ENCODE measurements at regions not wholly inside any gene's neighbourhood (a gene's known extent, or its start where the extent isn't known, plus 50 kb on each side); places are given as distances from the start of the nearest gene placed in this dataset.

DNA sequence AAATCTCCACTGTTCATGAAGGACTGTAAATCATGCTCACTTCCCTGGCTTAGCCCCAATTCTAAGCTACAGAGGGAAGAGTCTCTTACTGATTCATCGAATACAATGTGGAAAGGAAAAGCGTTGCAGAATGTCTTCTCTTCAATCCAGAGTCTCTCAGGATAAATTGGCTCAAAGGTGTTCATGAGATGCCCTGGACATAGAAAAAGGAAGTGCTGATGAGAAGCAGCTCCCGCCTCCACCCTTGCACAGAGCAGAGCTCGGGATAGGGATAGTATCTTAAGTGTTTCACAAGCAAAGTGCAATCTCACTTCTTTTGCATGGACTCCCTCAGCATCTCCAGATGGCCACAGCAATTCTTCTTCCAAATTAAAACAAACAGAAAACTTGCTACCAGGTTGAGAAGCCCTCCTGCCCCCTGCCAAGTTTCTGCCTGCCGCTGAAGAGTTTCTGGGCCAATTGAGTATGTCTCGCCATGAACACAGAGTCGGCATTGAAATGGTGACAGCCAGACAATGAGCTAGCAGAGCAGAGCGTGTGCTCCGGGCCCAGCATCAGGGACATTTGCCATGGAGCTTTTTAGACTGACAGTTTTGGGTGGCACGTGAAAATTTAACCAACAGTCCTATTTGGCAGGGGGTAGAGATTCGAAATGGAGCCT is 85.7 kb downstream of the C13orf42 start:
- no peak overlapping the region for H3K27ac ChIP-seq (ENCODE audit: low read length)
- POLR2A ChIA-PET = no interaction called here

DNA sequence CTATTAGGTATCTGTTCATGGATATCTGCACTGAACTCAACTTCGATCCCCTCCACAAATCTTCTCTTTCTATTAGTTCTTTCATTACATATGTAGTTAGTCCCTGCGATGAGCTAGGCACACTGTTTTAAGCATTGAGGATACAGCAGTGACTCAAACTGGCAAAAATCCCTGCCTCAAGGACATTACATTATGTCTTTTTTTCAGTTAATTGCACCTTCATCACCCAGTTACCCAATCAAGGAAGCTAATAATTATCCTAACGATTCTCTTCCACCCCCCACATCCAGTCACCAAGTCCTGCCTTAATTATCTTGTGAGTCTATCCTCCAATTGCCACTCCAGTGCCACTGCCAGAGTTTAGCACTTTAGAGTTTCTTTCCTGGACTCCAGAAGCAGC is 89.3 kb downstream of the C13orf42 start:
- ChIA-PET POLR2A (no interaction called here), CTCF (no interaction called here)
- H3K9me3 ChIP-seq (ENCODE audit: control insufficient read depth, insufficient read depth, low read depth, low read length) = no peaks in the 10 kb centered on the region
- H3K4me1 ChIP-seq (ENCODE audit: control insufficient read depth, insufficient read depth, low read length) = no peaks in the 10 kb centered on the region
- H3K27me3 ChIP-seq (ENCODE audit: control insufficient read depth, insufficient read depth, low read length) = no peaks in the 10 kb centered on the region
- no peak overlapping the region for H3K4me3 ChIP-seq (ENCODE audit: low read depth in 2 of 2, low read length in 2 of 2)
- BruUV-seq (replicated peaks) = no TSS peak
- no peaks in the 10 kb centered on the region for H3K36me3 ChIP-seq (ENCODE audit: control insufficient read depth, insufficient read depth, low read length)
- DNase-seq (ENCODE audit: low read depth, low spot score) (no peak), ATAC-seq (no peak)
- H3K27ac ChIP-seq (ENCODE audit: low read length) = no peak overlapping the region
- intact Hi-C loops (cut with micrococcal nuclease; ENCODE audit: unreplicated experiment) (no loop called here), in situ Hi-C loops (cut with HindIII; ENCODE audit: low pct_unique_long_range_greater_than_20kb, low sequenced_read_pairs) (no loop called here)
- TF ChIP-seq, protein P1, sequence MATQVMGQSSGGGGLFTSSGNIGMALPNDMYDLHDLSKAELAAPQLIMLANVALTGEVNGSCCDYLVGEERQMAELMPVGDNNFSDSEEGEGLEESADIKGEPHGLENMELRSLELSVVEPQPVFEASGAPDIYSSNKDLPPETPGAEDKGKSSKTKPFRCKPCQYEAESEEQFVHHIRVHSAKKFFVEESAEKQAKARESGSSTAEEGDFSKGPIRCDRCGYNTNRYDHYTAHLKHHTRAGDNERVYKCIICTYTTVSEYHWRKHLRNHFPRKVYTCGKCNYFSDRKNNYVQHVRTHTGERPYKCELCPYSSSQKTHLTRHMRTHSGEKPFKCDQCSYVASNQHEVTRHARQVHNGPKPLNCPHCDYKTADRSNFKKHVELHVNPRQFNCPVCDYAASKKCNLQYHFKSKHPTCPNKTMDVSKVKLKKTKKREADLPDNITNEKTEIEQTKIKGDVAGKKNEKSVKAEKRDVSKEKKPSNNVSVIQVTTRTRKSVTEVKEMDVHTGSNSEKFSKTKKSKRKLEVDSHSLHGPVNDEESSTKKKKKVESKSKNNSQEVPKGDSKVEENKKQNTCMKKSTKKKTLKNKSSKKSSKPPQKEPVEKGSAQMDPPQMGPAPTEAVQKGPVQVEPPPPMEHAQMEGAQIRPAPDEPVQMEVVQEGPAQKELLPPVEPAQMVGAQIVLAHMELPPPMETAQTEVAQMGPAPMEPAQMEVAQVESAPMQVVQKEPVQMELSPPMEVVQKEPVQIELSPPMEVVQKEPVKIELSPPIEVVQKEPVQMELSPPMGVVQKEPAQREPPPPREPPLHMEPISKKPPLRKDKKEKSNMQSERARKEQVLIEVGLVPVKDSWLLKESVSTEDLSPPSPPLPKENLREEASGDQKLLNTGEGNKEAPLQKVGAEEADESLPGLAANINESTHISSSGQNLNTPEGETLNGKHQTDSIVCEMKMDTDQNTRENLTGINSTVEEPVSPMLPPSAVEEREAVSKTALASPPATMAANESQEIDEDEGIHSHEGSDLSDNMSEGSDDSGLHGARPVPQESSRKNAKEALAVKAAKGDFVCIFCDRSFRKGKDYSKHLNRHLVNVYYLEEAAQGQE (IDR thresholded peaks at IDR 0.05; ENCODE audit: insufficient read depth in 1 of 2, low read depth in 2 of 2, low read length in 1 of 2) = no peak

More for the DNA sequence above, 85.7 kb downstream of the C13orf42 start:
- H3K4me3 ChIP-seq (ENCODE audit: low read depth in 2 of 2, low read length in 2 of 2) = no peak overlapping the region
- in situ Hi-C loops (cut with HindIII; ENCODE audit: low pct_unique_long_range_greater_than_20kb, low sequenced_read_pairs) = no loop called here
- no peaks in the 10 kb centered on the region for H3K36me3 ChIP-seq (ENCODE audit: control insufficient read depth, insufficient read depth, low read length)
- CTCF ChIA-PET = no interaction called here
- ATAC-seq (no peak), DNase-seq (ENCODE audit: low read depth, low spot score) (no peak)
- intact Hi-C loops (cut with micrococcal nuclease; ENCODE audit: unreplicated experiment) = no loop called here
- no peak for TF ChIP-seq POLR2AphosphoS5 (IDR thresholded peaks at IDR 0.05; ENCODE audit: low read depth, low read length)
- TF ChIP-seq, protein P2, sequence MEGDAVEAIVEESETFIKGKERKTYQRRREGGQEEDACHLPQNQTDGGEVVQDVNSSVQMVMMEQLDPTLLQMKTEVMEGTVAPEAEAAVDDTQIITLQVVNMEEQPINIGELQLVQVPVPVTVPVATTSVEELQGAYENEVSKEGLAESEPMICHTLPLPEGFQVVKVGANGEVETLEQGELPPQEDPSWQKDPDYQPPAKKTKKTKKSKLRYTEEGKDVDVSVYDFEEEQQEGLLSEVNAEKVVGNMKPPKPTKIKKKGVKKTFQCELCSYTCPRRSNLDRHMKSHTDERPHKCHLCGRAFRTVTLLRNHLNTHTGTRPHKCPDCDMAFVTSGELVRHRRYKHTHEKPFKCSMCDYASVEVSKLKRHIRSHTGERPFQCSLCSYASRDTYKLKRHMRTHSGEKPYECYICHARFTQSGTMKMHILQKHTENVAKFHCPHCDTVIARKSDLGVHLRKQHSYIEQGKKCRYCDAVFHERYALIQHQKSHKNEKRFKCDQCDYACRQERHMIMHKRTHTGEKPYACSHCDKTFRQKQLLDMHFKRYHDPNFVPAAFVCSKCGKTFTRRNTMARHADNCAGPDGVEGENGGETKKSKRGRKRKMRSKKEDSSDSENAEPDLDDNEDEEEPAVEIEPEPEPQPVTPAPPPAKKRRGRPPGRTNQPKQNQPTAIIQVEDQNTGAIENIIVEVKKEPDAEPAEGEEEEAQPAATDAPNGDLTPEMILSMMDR (IDR thresholded peaks at IDR 0.05) = no peak
- no peaks in the 10 kb centered on the region for H3K27me3 ChIP-seq (ENCODE audit: control insufficient read depth, insufficient read depth, low read length)
- BruUV-seq (replicated peaks) = no TSS peak
- no peaks in the 10 kb centered on the region for H3K9me3 ChIP-seq (ENCODE audit: control insufficient read depth, insufficient read depth, low read depth, low read length)
- H3K4me1 ChIP-seq (ENCODE audit: control insufficient read depth, insufficient read depth, low read length) = no peaks in the 10 kb centered on the region

DNA sequence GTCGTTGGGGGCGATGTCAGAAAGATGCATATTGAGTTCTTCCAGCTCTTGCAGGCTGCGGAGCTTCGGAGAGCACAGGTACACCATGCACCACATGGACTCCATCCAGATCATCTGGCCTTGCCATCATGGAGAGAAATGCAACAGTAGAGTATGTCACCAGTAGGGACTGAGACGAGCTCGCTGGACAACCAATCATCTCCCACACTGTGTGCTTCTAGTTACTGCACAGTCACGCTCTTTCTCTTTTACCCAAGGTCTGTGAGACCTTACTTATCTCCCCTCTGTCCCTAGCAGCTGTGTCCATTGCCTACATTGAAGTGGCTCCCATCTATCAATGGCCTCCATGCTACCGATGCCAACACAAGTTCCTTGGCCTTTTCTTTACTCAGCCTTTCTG is 90.5 kb downstream of the C13orf42 start:
- H3K27me3 ChIP-seq (ENCODE audit: control insufficient read depth, insufficient read depth, low read length) = no peaks in the 10 kb centered on the region
- ChIA-PET POLR2A (interaction anchor here (0.7 kb wide), 1 partner anchor 15 kb away, joined by 3 read pairs; no protein-coding TSS in a partner anchor), CTCF (no interaction called here)
- no TSS peak for BruUV-seq (replicated peaks)
- H3K4me3 ChIP-seq (ENCODE audit: low read depth in 2 of 2, low read length in 2 of 2) = no peak overlapping the region
- DNase-seq (ENCODE audit: low read depth, low spot score) = no peak
- intact Hi-C loops (cut with micrococcal nuclease; ENCODE audit: unreplicated experiment) (no loop called here), in situ Hi-C loops (cut with HindIII; ENCODE audit: low pct_unique_long_range_greater_than_20kb, low sequenced_read_pairs) (no loop called here)
- no peaks in the 10 kb centered on the region for H3K9me3 ChIP-seq (ENCODE audit: control insufficient read depth, insufficient read depth, low read depth, low read length)
- no peaks in the 10 kb centered on the region for H3K4me1 ChIP-seq (ENCODE audit: control insufficient read depth, insufficient read depth, low read length)
- H3K36me3 ChIP-seq (ENCODE audit: control insufficient read depth, insufficient read depth, low read length) = no peaks in the 10 kb centered on the region
- no peak for ATAC-seq
- no peak overlapping the region for H3K27ac ChIP-seq (ENCODE audit: low read length)
- no peak for TF ChIP-seq TCF7L2 (IDR thresholded peaks at IDR 0.05; ENCODE audit: low read depth, low read length)
- TF ChIP-seq, protein P2 (IDR thresholded peaks at IDR 0.05) = no peak
- TF ChIP-seq POLR2AphosphoS5 (IDR thresholded peaks at IDR 0.05; ENCODE audit: low read depth, low read length) = no peak
- no peak for TF ChIP-seq SIN3A (IDR thresholded peaks at IDR 0.05; ENCODE audit: borderline replicate concordance, insufficient read depth, low read depth, low read length)
- TF ChIP-seq, protein P1 (IDR thresholded peaks at IDR 0.05; ENCODE audit: insufficient read depth in 1 of 2, low read depth in 2 of 2, low read length in 1 of 2) = no peak

All from Panc1 (cell line).